Testis (tissue), 2 donors: ENCODE measurements at regions not wholly inside any gene's neighbourhood (a gene's known extent, or its start where the extent isn't known, plus 50 kb on each side); places are given as distances from the start of the nearest gene placed in this dataset.

Experiments used
- DNase-seq: peaks from one replicate; pipeline ENCODE4 v3.0.0-alpha.2; 2019
- H3K27ac ChIP-seq, 2 donors: fragments of 200-600 bp; sonication (generic); one replicate each; pipeline ENCODE4 v1.5.1; 2019
- H3K27me3 ChIP-seq: fragments of 200-600 bp; sonication (generic); one replicate; pipeline ENCODE4 v1.5.1; 2019
- H3K36me3 ChIP-seq: fragments of 200-600 bp; sonication (generic); one replicate; pipeline ENCODE4 v1.5.1; 2017; ENCODE audit warnings: low read depth; ENCODE audit errors: missing control alignments
- H3K4me1 ChIP-seq: fragments of 200-600 bp; sonication (generic); one replicate; pipeline ENCODE4 v1.5.1; 2019
- H3K4me3 ChIP-seq, 2 donors: fragments of 200-600 bp; sonication (generic); one replicate each; pipeline ENCODE4 v1.5.1; 2017 to 2019
- H3K9me3 ChIP-seq: fragments of 200-600 bp; sonication (generic); one replicate; pipeline ENCODE4 v1.5.1; 2017
- POLR2A ChIP-seq: fragments of 450-650 bp; IDR thresholded peaks from one replicate; pipeline ENCODE4 v1.6.1; 2017; ENCODE audit warnings: antibody characterized with exemption, mild to moderate bottlenecking, moderate library complexity
- WGBS, 2 donors: methylation state at CpG; one replicate each; pipeline ENCODE4 v1.1.5; 2018; 5-methylcytosine and 5-hydroxymethylcytosine counted together
- intact Hi-C: fragments of 100-400 bp; cut with DNase I; formaldehyde crosslinking; loops from one replicate; pipeline ENCODE4 v1.15.1; 2023; ENCODE audit warnings: low total_unique reads
- TF ChIP-seq, protein P1 (sequence below), 3 experiments: fragments of 450-650 bp in 2 of 3; fragments of 200-600 bp in 1 of 3; sonication (generic) in 1 of 3; IDR thresholded peaks; one replicate each; pipeline ENCODE4 v1.5.1; 2016 to 2019; ENCODE audit warnings: antibody characterized with exemption in 3 of 3, mild to moderate bottlenecking in 2 of 3, moderate library complexity in 1 of 3

DNA sequence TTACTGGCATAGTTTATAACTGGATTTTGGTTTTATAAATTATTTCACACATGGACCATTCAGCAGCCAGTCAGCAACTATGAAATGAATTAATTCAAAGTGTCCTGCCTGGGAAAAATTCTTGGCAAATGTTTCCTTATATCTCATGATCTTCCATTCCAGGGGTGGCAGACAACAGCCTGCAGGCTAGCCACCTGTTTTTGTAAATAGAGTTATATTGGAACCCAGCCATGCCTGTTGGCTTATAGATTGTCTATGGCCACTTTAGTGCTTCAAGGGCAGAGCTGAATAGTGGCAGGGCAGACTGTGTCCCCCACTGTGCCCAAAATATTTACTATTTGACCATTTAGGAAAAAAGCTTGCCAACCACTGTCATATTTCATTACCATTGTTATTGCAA is 613.7 kb downstream of the TMEM114 start:
- no peaks in the 10 kb centered on the region for H3K4me1 ChIP-seq
- H3K27me3 ChIP-seq: no peaks in the 10 kb centered on the region
- no peak overlapping the region for H3K27ac ChIP-seq
- H3K4me3 ChIP-seq: no peak overlapping the region
- TF ChIP-seq, protein P1, sequence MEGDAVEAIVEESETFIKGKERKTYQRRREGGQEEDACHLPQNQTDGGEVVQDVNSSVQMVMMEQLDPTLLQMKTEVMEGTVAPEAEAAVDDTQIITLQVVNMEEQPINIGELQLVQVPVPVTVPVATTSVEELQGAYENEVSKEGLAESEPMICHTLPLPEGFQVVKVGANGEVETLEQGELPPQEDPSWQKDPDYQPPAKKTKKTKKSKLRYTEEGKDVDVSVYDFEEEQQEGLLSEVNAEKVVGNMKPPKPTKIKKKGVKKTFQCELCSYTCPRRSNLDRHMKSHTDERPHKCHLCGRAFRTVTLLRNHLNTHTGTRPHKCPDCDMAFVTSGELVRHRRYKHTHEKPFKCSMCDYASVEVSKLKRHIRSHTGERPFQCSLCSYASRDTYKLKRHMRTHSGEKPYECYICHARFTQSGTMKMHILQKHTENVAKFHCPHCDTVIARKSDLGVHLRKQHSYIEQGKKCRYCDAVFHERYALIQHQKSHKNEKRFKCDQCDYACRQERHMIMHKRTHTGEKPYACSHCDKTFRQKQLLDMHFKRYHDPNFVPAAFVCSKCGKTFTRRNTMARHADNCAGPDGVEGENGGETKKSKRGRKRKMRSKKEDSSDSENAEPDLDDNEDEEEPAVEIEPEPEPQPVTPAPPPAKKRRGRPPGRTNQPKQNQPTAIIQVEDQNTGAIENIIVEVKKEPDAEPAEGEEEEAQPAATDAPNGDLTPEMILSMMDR (IDR thresholded peaks at IDR 0.05): no peak
- no peak for TF ChIP-seq POLR2A
- intact Hi-C loops: no loop called here
- no peaks in the 10 kb centered on the region for H3K36me3 ChIP-seq
- DNase-seq: no peak
- H3K9me3 ChIP-seq: no peaks in the 10 kb centered on the region

- Histone ChIP-seq H3K4me1 (no peaks in the 10 kb centered on the region), H3K36me3 (no peaks in the 10 kb centered on the region), H3K27me3 (no peaks in the 10 kb centered on the region), H3K4me3 (no peak overlapping the region), H3K27ac (no peak overlapping the region), H3K9me3 (no peaks in the 10 kb centered on the region)
- TF ChIP-seq POLR2A: no peak
- TF ChIP-seq, protein P1 (IDR thresholded peaks at IDR 0.05): no peak
- intact Hi-C loops: no loop called here
- no peak for DNase-seq
- WGBS, 2 donors: 93% methylated on average over 5 of the region's 5 CpGs
Observed at GRCh38 chr16:7976125-7976524, 614.2 kb downstream of the TMEM114 start.

- Histone ChIP-seq H3K4me3 (no peak overlapping the region), H3K9me3 (no peaks in the 10 kb centered on the region), H3K27ac (no peak overlapping the region), H3K36me3 (no peaks in the 10 kb centered on the region), H3K27me3 (no peaks in the 10 kb centered on the region), H3K4me1 (no peaks in the 10 kb centered on the region)
- DNase-seq: no peak
- intact Hi-C loops: no loop called here
- WGBS, 2 donors: 76% methylated on average over 4 of the region's 4 CpGs
- TF ChIP-seq, protein P1 (IDR thresholded peaks at IDR 0.05): no peak
- no peak for TF ChIP-seq POLR2A
Observed at GRCh38 chr16:7967996-7968509, 622.3 kb downstream of the TMEM114 start.

DNA sequence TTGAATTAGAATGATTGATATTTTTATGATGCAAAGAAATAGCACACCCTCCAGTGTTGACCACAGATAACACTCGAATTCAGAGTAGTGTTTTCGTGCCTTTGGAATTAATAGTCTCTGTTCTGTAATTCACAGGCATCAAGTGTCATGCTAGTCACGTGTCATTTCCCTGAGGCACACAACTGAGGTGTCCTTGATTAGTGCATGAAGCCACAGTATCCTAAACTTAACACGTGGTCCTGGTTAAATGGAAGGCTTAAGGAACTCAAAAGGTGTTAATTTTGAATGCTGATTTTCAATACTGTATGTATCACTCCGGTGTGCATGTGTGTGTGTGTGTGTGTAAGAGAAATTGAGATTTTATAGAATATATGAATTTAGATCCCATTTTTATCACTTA is 625.6 kb downstream of the TMEM114 start:
- Histone ChIP-seq H3K36me3 (no peaks in the 10 kb centered on the region), H3K4me1 (no peaks in the 10 kb centered on the region), H3K27me3 (no peaks in the 10 kb centered on the region), H3K27ac (no peak overlapping the region), H3K4me3 (no peak overlapping the region), H3K9me3 (no peaks in the 10 kb centered on the region)
- WGBS, 2 donors: 62 to 72% methylated on average over 5 of the region's 5 CpGs
- no peak for TF ChIP-seq POLR2A
- TF ChIP-seq, protein P1 (IDR thresholded peaks at IDR 0.05): no peak
- no peak for DNase-seq
- intact Hi-C loops: no loop called here

DNA sequence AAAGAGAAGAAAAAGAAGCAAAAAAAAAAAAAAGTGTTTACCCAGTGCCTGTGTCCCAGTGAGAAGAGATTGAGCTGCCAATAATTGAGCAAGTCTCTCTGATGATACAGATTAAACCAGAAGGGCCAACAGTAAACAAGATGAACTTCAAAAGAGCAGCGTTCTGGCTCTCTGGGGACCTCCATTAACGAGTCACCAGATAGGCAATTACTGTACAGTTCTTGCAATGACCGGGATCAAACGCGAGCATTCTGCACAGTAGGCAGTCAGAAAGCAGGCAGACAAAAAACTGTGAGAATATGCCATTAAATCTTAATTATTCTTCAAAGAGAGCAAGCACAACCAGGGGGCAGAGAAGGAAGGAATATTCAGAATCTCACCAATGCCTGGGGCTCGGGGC is 626.1 kb downstream of the TMEM114 start:
- no peak for TF ChIP-seq POLR2A
- TF ChIP-seq, protein P1 (IDR thresholded peaks at IDR 0.05): no peak
- H3K27me3 ChIP-seq: no peaks in the 10 kb centered on the region
- no peak overlapping the region for H3K4me3 ChIP-seq
- intact Hi-C loops: no loop called here
- H3K27ac ChIP-seq: no peak overlapping the region
- no peaks in the 10 kb centered on the region for H3K4me1 ChIP-seq
- no peaks in the 10 kb centered on the region for H3K36me3 ChIP-seq
- no peaks in the 10 kb centered on the region for H3K9me3 ChIP-seq
- WGBS, 2 donors: 72 to 73% methylated on average over 6 of the region's 6 CpGs
- DNase-seq: no peak
